Bronchial epithelial cell (primary cell): ENCODE measurements at regions not wholly inside any gene's neighbourhood (a gene's known extent, or its start where the extent isn't known, plus 50 kb on each side); places are given as distances from the start of the nearest gene placed in this dataset.
A peak's percentile ranks its signal among the peaks of the same experiment; 100 is the strongest.
"Not testable (repeated sequence)": the region's sequence is repeated elsewhere in the genome, so short reads cannot be mapped to it uniquely, and the experiment has no call there.

Experiments used
- DNase-seq: peaks from one replicate; pipeline ENCODE4 v3.0.0-alpha.2; 2010; ENCODE audit warnings: low read depth
- FAIRE-seq: peaks from 2 replicates; lab custom pipeline; 2011; peaks lifted over from hg19 to GRCh38; lab: Jason Lieb, UNC
- H3K27me3 ChIP-seq: 2 replicates; pipeline ENCODE4 v1.5.1; 2011; ENCODE audit warnings: low read length; ENCODE audit not compliant: control insufficient read depth, insufficient read depth
- H3K36me3 ChIP-seq: 2 replicates; pipeline ENCODE4 v1.5.1; 2011; ENCODE audit warnings: low read length; ENCODE audit not compliant: control insufficient read depth, insufficient read depth
- H3K4me3 ChIP-seq: 2 replicates; pipeline ENCODE4 v1.5.1; 2011; ENCODE audit warnings: mild to moderate bottlenecking, low read depth, low read length, control low read depth
- TF ChIP-seq, protein P1 (sequence below): IDR thresholded peaks from 2 replicates; pipeline ENCODE4 v1.5.1; 2011; ENCODE audit warnings: mild to moderate bottlenecking, moderate library complexity, low read length, control low read depth, inconsistent platforms; ENCODE audit not compliant: insufficient read depth, severe bottlenecking

DNA sequence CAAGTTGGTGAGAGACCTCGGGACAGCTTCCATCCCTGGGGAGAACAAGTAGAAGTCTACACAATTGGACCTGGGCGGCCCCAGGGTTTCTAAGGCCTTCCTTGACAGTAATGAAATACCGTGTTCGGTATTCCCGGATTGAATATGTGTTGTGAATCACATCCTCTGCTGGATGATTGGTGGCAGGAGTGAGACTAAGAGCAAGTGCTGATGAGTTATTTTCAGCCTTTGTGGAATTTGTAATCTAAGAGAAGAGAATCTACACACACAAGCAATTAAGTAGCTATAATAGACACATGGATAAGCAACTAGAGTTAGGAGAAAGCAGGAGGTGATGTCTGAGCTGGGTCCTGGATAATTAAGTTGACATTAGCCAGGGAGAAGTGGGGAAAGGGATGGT lies 64.8 kb upstream of the VWC2 start:
- FAIRE-seq (no peak), DNase-seq (no peak)
- TF ChIP-seq, protein P1, sequence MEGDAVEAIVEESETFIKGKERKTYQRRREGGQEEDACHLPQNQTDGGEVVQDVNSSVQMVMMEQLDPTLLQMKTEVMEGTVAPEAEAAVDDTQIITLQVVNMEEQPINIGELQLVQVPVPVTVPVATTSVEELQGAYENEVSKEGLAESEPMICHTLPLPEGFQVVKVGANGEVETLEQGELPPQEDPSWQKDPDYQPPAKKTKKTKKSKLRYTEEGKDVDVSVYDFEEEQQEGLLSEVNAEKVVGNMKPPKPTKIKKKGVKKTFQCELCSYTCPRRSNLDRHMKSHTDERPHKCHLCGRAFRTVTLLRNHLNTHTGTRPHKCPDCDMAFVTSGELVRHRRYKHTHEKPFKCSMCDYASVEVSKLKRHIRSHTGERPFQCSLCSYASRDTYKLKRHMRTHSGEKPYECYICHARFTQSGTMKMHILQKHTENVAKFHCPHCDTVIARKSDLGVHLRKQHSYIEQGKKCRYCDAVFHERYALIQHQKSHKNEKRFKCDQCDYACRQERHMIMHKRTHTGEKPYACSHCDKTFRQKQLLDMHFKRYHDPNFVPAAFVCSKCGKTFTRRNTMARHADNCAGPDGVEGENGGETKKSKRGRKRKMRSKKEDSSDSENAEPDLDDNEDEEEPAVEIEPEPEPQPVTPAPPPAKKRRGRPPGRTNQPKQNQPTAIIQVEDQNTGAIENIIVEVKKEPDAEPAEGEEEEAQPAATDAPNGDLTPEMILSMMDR = no peak
- Histone ChIP-seq H3K4me3 (no peak overlapping the region), H3K36me3 (no peaks in the 10 kb centered on the region), H3K27me3 (no peaks in the 10 kb centered on the region)

- FAIRE-seq, DNase-seq, H3K36me3 ChIP-seq, H3K4me3 ChIP-seq, H3K27me3 ChIP-seq: not testable (repeated sequence)
Measured at GRCh38 chr7:49711072-49711723, 62.2 kb upstream of the VWC2 start.

DNA sequence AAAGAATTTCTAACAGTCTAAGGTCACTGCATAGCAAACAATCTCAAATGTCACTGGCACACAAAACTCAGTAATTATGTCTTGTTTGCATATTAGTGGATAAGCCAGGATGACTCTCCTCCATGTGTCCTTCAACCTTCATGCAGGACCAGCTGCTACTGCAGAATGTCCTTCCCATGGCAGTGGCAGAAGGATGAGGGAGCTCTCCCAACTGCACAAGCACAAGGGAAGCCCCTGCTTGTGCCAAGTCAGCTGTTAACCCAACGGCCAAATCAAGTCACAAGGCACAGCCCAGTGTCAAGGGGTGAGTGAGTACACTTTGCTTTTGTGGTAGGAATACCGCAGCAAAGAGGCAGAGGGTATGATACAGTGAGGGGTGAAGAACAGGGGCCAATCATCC lies 59.3 kb upstream of the VWC2 start:
- H3K36me3 ChIP-seq = no peaks in the 10 kb centered on the region
- no peak for FAIRE-seq
- TF ChIP-seq, protein P1 = no peak

GRCh38 chr7:49715486-49715885 lies 58.0 kb upstream of the VWC2 start:
- DNase-seq (no peak), FAIRE-seq (no peak)
- TF ChIP-seq, protein P1 = no peak
- Histone ChIP-seq H3K4me3 (no peak overlapping the region), H3K36me3 (no peaks in the 10 kb centered on the region), H3K27me3 (no peaks in the 10 kb centered on the region)

More for the DNA sequence above, 59.3 kb upstream of the VWC2 start:
- H3K27me3 ChIP-seq = no peaks in the 10 kb centered on the region
- no peak overlapping the region for H3K4me3 ChIP-seq
- DNase-seq = no peak

DNA sequence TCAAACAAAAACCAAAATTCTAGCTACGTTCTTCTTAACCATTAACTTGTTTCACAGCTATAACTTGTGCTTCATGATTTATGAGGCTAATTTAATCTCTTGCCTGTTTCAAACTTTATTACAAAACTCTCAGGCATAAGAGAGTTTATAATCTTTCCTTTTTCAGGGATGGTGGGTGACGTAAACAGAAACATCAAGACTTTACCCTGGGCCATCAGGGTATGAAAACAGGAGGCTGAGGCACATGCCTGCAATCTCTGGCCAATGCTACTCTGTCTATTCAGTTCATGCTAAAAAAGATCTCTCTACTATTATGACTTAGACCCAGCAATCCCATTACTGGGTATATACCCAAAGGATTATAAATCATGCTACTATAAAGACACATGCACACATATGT lies 55.9 kb upstream of the VWC2 start:
- FAIRE-seq (no peak), DNase-seq (no peak)
- TF ChIP-seq, protein P1 = no peak

DNA sequence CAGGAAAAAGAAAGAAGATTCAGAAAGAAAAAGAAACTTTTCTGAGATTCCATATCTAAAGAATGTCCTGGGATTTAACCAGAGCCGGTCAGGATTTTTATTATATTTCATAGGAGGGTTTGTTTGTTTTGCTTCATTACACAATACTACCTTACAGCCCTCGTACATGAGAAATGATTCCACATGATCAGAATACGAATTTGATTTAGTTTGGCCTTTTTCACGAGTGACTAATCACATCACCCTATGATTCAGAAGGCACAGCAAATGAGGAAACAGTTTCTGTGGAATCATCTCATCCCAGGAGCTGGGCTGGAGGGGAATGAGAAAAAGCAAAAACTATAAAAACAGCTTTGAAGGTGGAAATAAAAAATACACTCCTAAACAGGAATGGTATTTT lies 54.7 kb upstream of the VWC2 start:
- no peak overlapping the region for H3K4me3 ChIP-seq
- peak; percentile 32 for DNase-seq

More for the DNA sequence above, 55.9 kb upstream of the VWC2 start:
- Histone ChIP-seq H3K27me3 (no peaks in the 10 kb centered on the region), H3K36me3 (no peaks in the 10 kb centered on the region), H3K4me3 (no peak overlapping the region)

More for the DNA sequence above, 54.7 kb upstream of the VWC2 start:
- FAIRE-seq = no peak
- TF ChIP-seq, protein P1 = no peak
- H3K36me3 ChIP-seq = no peaks in the 10 kb centered on the region
- no peaks in the 10 kb centered on the region for H3K27me3 ChIP-seq
